Thoracic aorta (tissue), 2 donors: ENCODE measurements at regions not wholly inside any gene's neighbourhood (a gene's known extent, or its start where the extent isn't known, plus 50 kb on each side); places are given as distances from the start of the nearest gene placed in this dataset.

Source experiments
- ATAC-seq: fragments of 150-250 bp; one replicate; pipeline ENCODE4 v1.8.0; 2017; ENCODE audit warnings: low read depth; ENCODE audit not compliant: insufficient number of reproducible peaks, low FRiP score
- DNase-seq: peaks from one replicate; pipeline ENCODE4 v3.0.0-alpha.2; 2020; ENCODE audit warnings: low spot score
- H3K27ac ChIP-seq, 2 donors: fragments of 200-600 bp; sonication (generic); 1 replicate in 1 of 2; 2 replicates in 1 of 2; pipeline ENCODE4 v1.5.1; 2016; ENCODE audit warnings: mild to moderate bottlenecking in 2 of 2, moderate library complexity in 2 of 2
- H3K27me3 ChIP-seq: fragments of 200-600 bp; sonication (generic); replicated peaks from 2 replicates; pipeline ENCODE4 v1.6.0; 2016; ENCODE audit warnings: mild to moderate bottlenecking; ENCODE audit not compliant: insufficient read depth
- H3K36me3 ChIP-seq: fragments of 200-600 bp; sonication (generic); one replicate; pipeline ENCODE4 v1.5.1; 2016
- H3K4me1 ChIP-seq, 2 donors: fragments of 200-600 bp; sonication (generic); 1 replicate in 1 of 2; 2 replicates in 1 of 2; pipeline versions ENCODE4 v1.5.1 to v1.6.0; 2016; ENCODE audit warnings: low read depth in 2 of 2, mild to moderate bottlenecking in 1 of 2; ENCODE audit not compliant: control insufficient read depth in 1 of 2
- H3K4me3 ChIP-seq: fragments of 200-600 bp; sonication (generic); 2 replicates; pipeline ENCODE4 v1.5.1; 2016; ENCODE audit warnings: mild to moderate bottlenecking
- H3K9me3 ChIP-seq: fragments of 200-600 bp; sonication (generic); 2 replicates; pipeline ENCODE4 v1.5.1; 2016
- TF ChIP-seq, protein P1 (sequence below): fragments of 200-600 bp; sonication (generic); IDR thresholded peaks from one replicate; pipeline ENCODE4 v1.5.1; 2019; ENCODE audit warnings: antibody characterized with exemption

GRCh38 chr6:164258421-164258820 is 843.9 kb downstream of the QKI start:
- no peak overlapping the region for H3K27ac ChIP-seq
- H3K4me3 ChIP-seq: no peak overlapping the region
- no peaks in the 10 kb centered on the region for H3K27me3 ChIP-seq
- no peaks in the 10 kb centered on the region for H3K4me1 ChIP-seq
- ATAC-seq (no peak), DNase-seq (no peak)
- no peaks in the 10 kb centered on the region for H3K9me3 ChIP-seq
- no peaks in the 10 kb centered on the region for H3K36me3 ChIP-seq
- TF ChIP-seq, protein P1, sequence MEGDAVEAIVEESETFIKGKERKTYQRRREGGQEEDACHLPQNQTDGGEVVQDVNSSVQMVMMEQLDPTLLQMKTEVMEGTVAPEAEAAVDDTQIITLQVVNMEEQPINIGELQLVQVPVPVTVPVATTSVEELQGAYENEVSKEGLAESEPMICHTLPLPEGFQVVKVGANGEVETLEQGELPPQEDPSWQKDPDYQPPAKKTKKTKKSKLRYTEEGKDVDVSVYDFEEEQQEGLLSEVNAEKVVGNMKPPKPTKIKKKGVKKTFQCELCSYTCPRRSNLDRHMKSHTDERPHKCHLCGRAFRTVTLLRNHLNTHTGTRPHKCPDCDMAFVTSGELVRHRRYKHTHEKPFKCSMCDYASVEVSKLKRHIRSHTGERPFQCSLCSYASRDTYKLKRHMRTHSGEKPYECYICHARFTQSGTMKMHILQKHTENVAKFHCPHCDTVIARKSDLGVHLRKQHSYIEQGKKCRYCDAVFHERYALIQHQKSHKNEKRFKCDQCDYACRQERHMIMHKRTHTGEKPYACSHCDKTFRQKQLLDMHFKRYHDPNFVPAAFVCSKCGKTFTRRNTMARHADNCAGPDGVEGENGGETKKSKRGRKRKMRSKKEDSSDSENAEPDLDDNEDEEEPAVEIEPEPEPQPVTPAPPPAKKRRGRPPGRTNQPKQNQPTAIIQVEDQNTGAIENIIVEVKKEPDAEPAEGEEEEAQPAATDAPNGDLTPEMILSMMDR: no peak

- ATAC-seq (no peak), DNase-seq (no peak)
- no peak overlapping the region for H3K27ac ChIP-seq
- TF ChIP-seq, protein P1: no peak
- H3K4me1 ChIP-seq: no peaks in the 10 kb centered on the region
- no peaks in the 10 kb centered on the region for H3K27me3 ChIP-seq
- no peak overlapping the region for H3K4me3 ChIP-seq
- H3K36me3 ChIP-seq: no peaks in the 10 kb centered on the region
- H3K9me3 ChIP-seq: no peaks in the 10 kb centered on the region
Observed at GRCh38 chr6:164252948-164253347, 838.4 kb downstream of the QKI start.

- Histone ChIP-seq H3K27me3 (no peaks in the 10 kb centered on the region), H3K9me3 (no peaks in the 10 kb centered on the region), H3K27ac (no peak overlapping the region), H3K4me1 (no peaks in the 10 kb centered on the region), H3K36me3 (no peaks in the 10 kb centered on the region), H3K4me3 (no peak overlapping the region)
- ATAC-seq (no peak), DNase-seq (no peak)
- TF ChIP-seq, protein P1: no peak
Observed at GRCh38 chr6:164252291-164252690, 837.8 kb downstream of the QKI start.

GRCh38 chr6:164247106-164247505 is 832.6 kb downstream of the QKI start:
- TF ChIP-seq, protein P1: no peak
- Histone ChIP-seq H3K4me3 (no peak overlapping the region), H3K27me3 (no peaks in the 10 kb centered on the region), H3K4me1 (no peaks in the 10 kb centered on the region), H3K36me3 (no peaks in the 10 kb centered on the region), H3K9me3 (no peaks in the 10 kb centered on the region), H3K27ac (no peak overlapping the region)
- ATAC-seq (no peak), DNase-seq (no peak)

GRCh38 chr6:164246082-164246481 is 831.6 kb downstream of the QKI start:
- H3K9me3 ChIP-seq: no peaks in the 10 kb centered on the region
- no peaks in the 10 kb centered on the region for H3K27me3 ChIP-seq
- no peak overlapping the region for H3K27ac ChIP-seq
- H3K4me1 ChIP-seq: no peaks in the 10 kb centered on the region
- no peak for ATAC-seq
- no peaks in the 10 kb centered on the region for H3K36me3 ChIP-seq
- DNase-seq: no peak
- TF ChIP-seq, protein P1: no peak
- no peak overlapping the region for H3K4me3 ChIP-seq
